ENCODE measurements at regions not wholly inside any gene's neighbourhood (a gene's known extent, or its start where the extent isn't known, plus 50 kb on each side); places are given as distances from the start of the nearest gene placed in this dataset.

DNA sequence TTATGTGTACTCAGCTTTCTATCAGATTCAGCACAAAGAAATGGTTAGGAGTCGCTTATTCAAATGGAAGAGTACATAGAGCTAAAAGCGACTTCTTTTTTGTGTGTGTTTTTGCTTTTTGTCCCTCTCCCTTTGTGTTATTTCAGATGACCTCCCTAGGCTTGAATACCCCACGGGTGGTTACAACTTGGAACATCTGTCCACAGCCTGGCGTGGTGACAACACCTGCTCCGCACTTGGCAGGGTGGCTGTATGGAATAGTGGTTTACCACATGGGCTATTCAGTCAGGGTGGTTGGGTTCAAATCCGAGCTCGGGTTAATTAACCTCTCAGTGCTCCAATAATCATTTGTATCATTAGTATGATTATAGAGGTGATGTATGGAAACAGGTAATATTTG, 151.6 kb upstream of the FREM2 start:
- TF ChIP-seq, protein P1, sequence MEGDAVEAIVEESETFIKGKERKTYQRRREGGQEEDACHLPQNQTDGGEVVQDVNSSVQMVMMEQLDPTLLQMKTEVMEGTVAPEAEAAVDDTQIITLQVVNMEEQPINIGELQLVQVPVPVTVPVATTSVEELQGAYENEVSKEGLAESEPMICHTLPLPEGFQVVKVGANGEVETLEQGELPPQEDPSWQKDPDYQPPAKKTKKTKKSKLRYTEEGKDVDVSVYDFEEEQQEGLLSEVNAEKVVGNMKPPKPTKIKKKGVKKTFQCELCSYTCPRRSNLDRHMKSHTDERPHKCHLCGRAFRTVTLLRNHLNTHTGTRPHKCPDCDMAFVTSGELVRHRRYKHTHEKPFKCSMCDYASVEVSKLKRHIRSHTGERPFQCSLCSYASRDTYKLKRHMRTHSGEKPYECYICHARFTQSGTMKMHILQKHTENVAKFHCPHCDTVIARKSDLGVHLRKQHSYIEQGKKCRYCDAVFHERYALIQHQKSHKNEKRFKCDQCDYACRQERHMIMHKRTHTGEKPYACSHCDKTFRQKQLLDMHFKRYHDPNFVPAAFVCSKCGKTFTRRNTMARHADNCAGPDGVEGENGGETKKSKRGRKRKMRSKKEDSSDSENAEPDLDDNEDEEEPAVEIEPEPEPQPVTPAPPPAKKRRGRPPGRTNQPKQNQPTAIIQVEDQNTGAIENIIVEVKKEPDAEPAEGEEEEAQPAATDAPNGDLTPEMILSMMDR (conservative IDR thresholded peaks at IDR 0.05 in 1 of 2, IDR thresholded peaks at IDR 0.05 in 1 of 2; ENCODE audit: extremely low read depth in 1 of 2, insufficient read depth in 1 of 2, low read depth in 1 of 2, low read length in 2 of 2), result no peak
- no peak for TF ChIP-seq EZH2 (IDR thresholded peaks at IDR 0.05; ENCODE audit: borderline replicate concordance, low read length)

Data from mammary epithelial cell (primary cell).